Left ventricle myocardium inferior (tissue), 1 donor: ENCODE measurements at regions not wholly inside any gene's neighbourhood (a gene's known extent, or its start where the extent isn't known, plus 50 kb on each side); places are given as distances from the start of the nearest gene placed in this dataset.

Experiments
- DNase-seq: peaks from one replicate; pipeline ENCODE4 v3.0.0-alpha.2; 2020
- H3K27ac ChIP-seq: fragments of 200-600 bp; replicated peaks from 2 replicates; pipeline ENCODE4 v1.8.0; 2021
- H3K27me3 ChIP-seq: fragments of 200-600 bp; 2 replicates; pipeline ENCODE4 v1.8.0; 2021; ENCODE audit warnings: low read depth
- H3K36me3 ChIP-seq: fragments of 200-600 bp; 2 replicates; pipeline ENCODE4 v1.8.0; 2021
- H3K4me1 ChIP-seq: fragments of 200-600 bp; 2 replicates; pipeline ENCODE4 v1.8.0; 2021
- H3K4me3 ChIP-seq: fragments of 200-600 bp; 2 replicates; pipeline ENCODE4 v1.8.0; 2021; ENCODE audit warnings: mild to moderate bottlenecking, moderate library complexity
- H3K9me3 ChIP-seq: fragments of 200-600 bp; replicated peaks from 2 replicates; pipeline ENCODE4 v1.8.0; 2021
- CTCF ChIP-seq: fragments of 200-600 bp; IDR thresholded peaks from 2 replicates; pipeline ENCODE4 v1.8.0; 2021; ENCODE audit warnings: antibody characterized with exemption, mild to moderate bottlenecking, borderline replicate concordance
- intact Hi-C: fragments of 100-400 bp; cut with micrococcal nuclease; formaldehyde crosslinking; loops from one replicate; pipeline ENCODE4 v1.11.0; 2022
- donor health status: DM: no; HTN: yes; CAD: no; lungs with severe emphysema.

- H3K36me3 ChIP-seq = no peaks in the 10 kb centered on the region
- H3K4me1 ChIP-seq = no peaks in the 10 kb centered on the region
- H3K4me3 ChIP-seq = no peak overlapping the region
- H3K27me3 ChIP-seq = no peaks in the 10 kb centered on the region
- DNase-seq = no peak
- TF ChIP-seq CTCF = no peak
- H3K27ac ChIP-seq = no peak overlapping the region
- H3K9me3 ChIP-seq = no peaks in the 10 kb centered on the region
- intact Hi-C loops = no loop called here
These were observed 667.5 kb upstream of the FANCL start for GRCh38 chr2:58908501-58909154.

- no peaks in the 10 kb centered on the region for H3K27me3 ChIP-seq
- H3K36me3 ChIP-seq = no peaks in the 10 kb centered on the region
- no peaks in the 10 kb centered on the region for H3K4me1 ChIP-seq
- no peak overlapping the region for H3K27ac ChIP-seq
- TF ChIP-seq CTCF = no peak
- H3K9me3 ChIP-seq = no peaks in the 10 kb centered on the region
- intact Hi-C loops = no loop called here
- no peak for DNase-seq
- no peak overlapping the region for H3K4me3 ChIP-seq
These were observed 666.5 kb upstream of the FANCL start for GRCh38 chr2:58907644-58908043.

GRCh38 chr2:58906081-58906645, 665.0 kb upstream of the FANCL start:
- peaks cover 4% of the 10 kb centered on the region for H3K27me3 ChIP-seq
- no peak overlapping the region for H3K4me3 ChIP-seq
- DNase-seq = no peak
- TF ChIP-seq CTCF = no peak
- H3K4me1 ChIP-seq = no peaks in the 10 kb centered on the region
- no peak overlapping the region for H3K27ac ChIP-seq
- intact Hi-C loops = no loop called here
- no peaks in the 10 kb centered on the region for H3K36me3 ChIP-seq
- no peaks in the 10 kb centered on the region for H3K9me3 ChIP-seq

- H3K27ac ChIP-seq = no peak overlapping the region
- no peak for DNase-seq
- H3K36me3 ChIP-seq = no peaks in the 10 kb centered on the region
- no peak for TF ChIP-seq CTCF
- no peaks in the 10 kb centered on the region for H3K4me1 ChIP-seq
- peaks cover 10% of the 10 kb centered on the region for H3K27me3 ChIP-seq
- intact Hi-C loops = no loop called here
- no peaks in the 10 kb centered on the region for H3K9me3 ChIP-seq
- no peak overlapping the region for H3K4me3 ChIP-seq
These were observed 663.0 kb upstream of the FANCL start for GRCh38 chr2:58904095-58904494.

GRCh38 chr2:58903427-58903826, 662.3 kb upstream of the FANCL start:
- DNase-seq = no peak
- H3K4me1 ChIP-seq = no peaks in the 10 kb centered on the region
- H3K4me3 ChIP-seq = no peak overlapping the region
- no peaks in the 10 kb centered on the region for H3K9me3 ChIP-seq
- H3K27ac ChIP-seq = no peak overlapping the region
- H3K27me3 ChIP-seq = peaks cover 10% of the 10 kb centered on the region
- intact Hi-C loops = no loop called here
- H3K36me3 ChIP-seq = no peaks in the 10 kb centered on the region
- no peak for TF ChIP-seq CTCF
